HG03066 (cell line): ENCODE measurements at regions not wholly inside any gene's neighbourhood (a gene's known extent, or its start where the extent isn't known, plus 50 kb on each side); places are given as distances from the start of the nearest gene placed in this dataset.
"Not testable (repeated sequence)": the region's sequence is repeated elsewhere in the genome, so short reads cannot be mapped to it uniquely, and the experiment has no call there.

Experiments used
- ATAC-seq: cut with Tn5 transposase; IDR thresholded peaks from one replicate; pipeline ENCODE4 v1.9.1; 2021; ENCODE audit warnings: low read depth; ENCODE audit not compliant: unreplicated experiment

- ATAC-seq = no peak
Measured at GRCh38 chr15:79535536-79535935, 103.4 kb downstream of the MINAR1 start.

- ATAC-seq = no peak
Measured at GRCh38 chr15:79538527-79538926, 106.4 kb downstream of the MINAR1 start.

GRCh38 chr15:79539401-79539800 is 107.3 kb downstream of the MINAR1 start:
- ATAC-seq = no peak

GRCh38 chr15:79540551-79540950 is 108.4 kb downstream of the MINAR1 start:
- no peak for ATAC-seq

GRCh38 chr15:79541196-79541595 is 109.1 kb downstream of the MINAR1 start:
- no peak for ATAC-seq

GRCh38 chr15:79543097-79543496 is 111.0 kb downstream of the MINAR1 start:
- ATAC-seq = no peak

GRCh38 chr15:79549196-79549595 is 117.1 kb downstream of the MINAR1 start:
- ATAC-seq = no peak

GRCh38 chr15:79560384-79560783 is 128.2 kb downstream of the MINAR1 start:
- ATAC-seq = no peak

- no peak for ATAC-seq
Measured at GRCh38 chr15:79561982-79562381, 129.8 kb downstream of the MINAR1 start.

GRCh38 chr15:79562403-79562815 is 130.3 kb downstream of the MINAR1 start:
- ATAC-seq = no peak

- ATAC-seq = no peak
Measured at GRCh38 chr15:79562899-79563298, 130.8 kb downstream of the MINAR1 start.

- no peak for ATAC-seq
Measured at GRCh38 chr15:79570004-79570403, 137.9 kb downstream of the MINAR1 start.

- ATAC-seq = no peak
Measured at GRCh38 chr15:79572691-79573404, 140.7 kb downstream of the MINAR1 start.

GRCh38 chr15:79574431-79575273 is 142.5 kb downstream of the MINAR1 start:
- ATAC-seq = not testable (repeated sequence)

- ATAC-seq = no peak
Measured at GRCh38 chr15:79582650-79583049, 150.5 kb downstream of the MINAR1 start.

- ATAC-seq = no peak
Measured at GRCh38 chr15:79592126-79592525, 160.0 kb downstream of the MINAR1 start.

- no peak for ATAC-seq
Measured at GRCh38 chr15:79593119-79593869, 161.2 kb downstream of the MINAR1 start.

GRCh38 chr15:79595306-79595705 is 163.2 kb downstream of the MINAR1 start:
- ATAC-seq = no peak

- ATAC-seq = peak; percentile 98
Measured at GRCh38 chr15:79595995-79596622, 164.0 kb downstream of the MINAR1 start.

- ATAC-seq = no peak
Measured at GRCh38 chr15:79598639-79599038, 166.5 kb downstream of the MINAR1 start.
